Right lung (tissue), 2 donors: ENCODE measurements at regions not wholly inside any gene's neighbourhood (a gene's known extent, or its start where the extent isn't known, plus 50 kb on each side); places are given as distances from the start of the nearest gene placed in this dataset.

Experiments used
- DNase-seq, 2 donors: peaks; one replicate each; pipeline ENCODE4 v3.0.0-alpha.2; 2013

DNA sequence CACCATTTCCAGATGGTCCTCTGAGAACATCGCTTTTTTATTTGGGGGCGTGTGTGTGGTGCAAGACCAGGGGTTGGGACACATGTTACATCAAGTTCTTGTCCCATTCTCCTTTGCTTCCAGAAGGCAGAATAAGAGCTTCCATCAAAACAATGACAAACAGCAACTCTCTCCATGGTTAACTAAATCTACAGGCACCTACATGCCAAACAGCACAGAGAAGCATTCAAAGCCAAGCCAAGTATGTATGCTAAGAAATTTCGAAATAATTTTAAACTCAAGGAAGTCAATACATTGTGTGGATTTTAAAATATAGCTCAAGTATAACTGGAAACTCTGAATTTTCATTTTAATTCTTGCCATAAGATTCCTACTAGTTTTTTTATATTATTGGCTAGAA lies 105.6 kb downstream of the SEC61B start:
- no peak for DNase-seq

GRCh38 chr9:99335280-99335679 lies 113.2 kb downstream of the SEC61B start:
- no peak for DNase-seq

- no peak for DNase-seq
Observed at GRCh38 chr9:99336005-99336404, 113.9 kb downstream of the SEC61B start.

GRCh38 chr9:99336531-99336930 lies 114.4 kb downstream of the SEC61B start:
- DNase-seq, result no peak

GRCh38 chr9:99340281-99340680 lies 118.2 kb downstream of the SEC61B start:
- no peak for DNase-seq

GRCh38 chr9:99341686-99342085 lies 119.6 kb downstream of the SEC61B start:
- DNase-seq, result no peak

DNA sequence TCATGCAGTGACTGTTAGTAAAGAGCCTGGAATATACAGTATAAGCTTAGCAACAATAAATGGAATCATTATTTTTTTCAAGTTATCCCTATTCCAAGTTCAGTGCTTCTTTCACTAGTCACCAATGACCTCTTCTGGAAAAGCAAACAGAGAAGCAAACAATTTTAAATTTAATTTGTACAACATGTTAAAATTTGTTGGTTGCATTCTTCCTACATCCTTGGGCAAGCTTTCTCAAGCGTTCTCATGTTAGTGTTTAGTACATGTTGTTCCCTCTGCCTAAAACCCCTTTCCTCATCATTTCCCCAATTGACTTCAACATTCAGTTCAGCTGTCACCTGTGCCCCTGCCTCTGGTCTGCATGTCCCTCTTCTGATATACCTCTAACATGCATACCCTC lies 123.4 kb downstream of the SEC61B start:
- no peak for DNase-seq

DNA sequence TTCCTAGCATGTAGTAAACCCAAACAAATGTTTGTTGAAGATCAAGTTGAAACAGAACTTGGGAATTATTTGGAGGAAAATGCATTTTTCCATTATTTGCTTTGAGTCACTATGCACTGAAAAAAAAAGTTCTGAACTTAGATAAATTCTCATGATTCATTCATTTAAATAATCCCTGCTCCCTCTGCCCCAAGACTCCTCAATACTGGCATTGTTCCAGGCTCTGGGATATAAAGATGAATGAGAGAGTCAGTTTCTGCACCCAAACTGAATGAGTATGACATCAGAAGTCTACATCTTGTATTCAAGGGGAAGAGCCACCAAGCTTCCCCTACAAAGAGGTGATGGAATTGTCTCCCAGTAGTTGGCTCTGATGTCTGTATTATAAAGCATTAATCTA lies 123.9 kb downstream of the SEC61B start:
- DNase-seq, result no peak

DNA sequence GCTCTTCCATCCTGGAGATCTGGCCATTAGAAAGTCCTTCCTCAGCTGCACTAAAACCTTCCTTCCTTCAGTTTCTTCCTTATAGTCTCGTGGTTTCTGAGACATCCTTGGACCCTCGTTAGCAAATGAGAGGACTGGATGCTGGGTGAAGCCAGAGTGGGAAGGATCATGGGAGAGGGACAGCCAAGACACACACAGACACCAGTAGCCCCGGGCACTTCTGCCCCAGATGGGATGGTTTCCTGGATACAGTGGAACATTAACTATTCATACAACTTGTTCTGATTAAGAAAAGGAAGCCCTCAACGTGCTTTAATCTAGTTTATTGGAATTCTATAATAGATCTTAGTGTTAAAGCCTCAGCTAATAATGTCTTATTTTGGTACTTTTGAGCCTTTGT lies 125.5 kb downstream of the SEC61B start:
- DNase-seq, result no peak

DNA sequence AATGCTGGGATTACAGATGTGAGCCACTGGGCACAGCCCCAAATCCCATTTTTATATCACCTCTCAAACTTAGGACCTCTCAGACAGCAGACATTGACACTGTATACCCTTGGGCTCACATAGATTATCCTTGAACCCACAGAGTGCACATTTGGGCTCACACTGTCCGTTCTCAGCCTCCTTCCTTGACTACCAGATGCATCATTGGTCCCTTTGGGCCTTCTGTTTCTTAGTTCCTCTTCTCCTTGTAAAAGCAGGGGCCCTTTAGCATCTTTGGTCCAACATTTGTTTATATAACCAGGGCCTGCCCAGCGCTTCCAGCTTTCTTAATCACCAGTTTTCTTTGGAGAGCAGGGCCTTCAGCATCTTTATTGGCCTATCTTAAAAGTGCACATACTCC lies 126.2 kb downstream of the SEC61B start:
- DNase-seq, result no peak

DNA sequence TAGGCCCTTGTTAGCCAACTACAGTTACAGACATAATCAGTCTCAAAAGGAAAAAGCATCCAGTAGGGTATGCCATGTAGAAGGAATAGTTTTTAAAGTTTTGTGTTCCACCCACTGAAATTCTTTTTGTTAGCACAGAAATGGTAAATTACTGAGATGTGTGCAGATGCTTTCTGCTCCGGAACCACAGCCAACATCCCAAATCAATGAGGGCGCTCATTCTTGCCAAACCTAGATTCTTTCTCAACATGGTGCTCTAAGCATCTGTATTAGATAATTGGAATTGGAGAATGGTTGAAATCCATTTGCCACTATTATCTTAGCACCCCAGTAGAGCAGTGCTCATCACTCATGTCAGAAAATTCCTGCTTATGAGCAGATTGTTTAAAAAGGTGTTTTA lies 127.8 kb downstream of the SEC61B start:
- no peak for DNase-seq

- no peak for DNase-seq
Observed at GRCh38 chr9:99350461-99350860, 128.4 kb downstream of the SEC61B start.

GRCh38 chr9:99351647-99352046 lies 129.6 kb downstream of the SEC61B start:
- no peak for DNase-seq

- DNase-seq, result peak in 1 of 2 donors; percentile 21
Observed at GRCh38 chr9:99352826-99353225, 130.7 kb downstream of the SEC61B start.

- peak in 1 of 2 donors; percentile 26 for DNase-seq
Observed at GRCh38 chr9:99353408-99353807, 131.3 kb downstream of the SEC61B start.

- no peak for DNase-seq
Observed at GRCh38 chr9:99354104-99354503, 132.0 kb downstream of the SEC61B start.

DNA sequence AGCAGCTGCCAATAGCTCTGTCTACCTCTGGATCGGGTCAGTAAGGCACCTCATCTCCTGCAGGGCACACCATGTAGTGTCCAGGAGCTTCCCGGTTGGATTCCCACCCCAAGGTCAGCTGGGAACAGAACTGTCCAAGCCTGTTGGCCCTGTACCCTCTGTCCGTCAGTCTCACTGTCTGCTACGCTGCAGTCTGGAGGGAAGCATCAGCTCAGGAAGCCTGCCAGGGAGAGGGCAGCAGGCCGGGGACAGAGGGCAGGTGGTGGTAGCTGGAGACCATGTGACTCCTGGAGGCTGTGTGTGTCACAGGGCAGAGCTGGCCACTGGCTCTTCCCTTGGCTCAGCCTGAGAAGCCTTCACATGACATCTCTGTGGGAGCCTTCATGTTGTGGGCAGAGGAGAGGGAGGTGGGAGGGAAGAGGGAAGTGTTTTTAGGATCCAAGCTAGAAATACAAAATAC lies 134.5 kb downstream of the SEC61B start:
- no peak for DNase-seq

DNA sequence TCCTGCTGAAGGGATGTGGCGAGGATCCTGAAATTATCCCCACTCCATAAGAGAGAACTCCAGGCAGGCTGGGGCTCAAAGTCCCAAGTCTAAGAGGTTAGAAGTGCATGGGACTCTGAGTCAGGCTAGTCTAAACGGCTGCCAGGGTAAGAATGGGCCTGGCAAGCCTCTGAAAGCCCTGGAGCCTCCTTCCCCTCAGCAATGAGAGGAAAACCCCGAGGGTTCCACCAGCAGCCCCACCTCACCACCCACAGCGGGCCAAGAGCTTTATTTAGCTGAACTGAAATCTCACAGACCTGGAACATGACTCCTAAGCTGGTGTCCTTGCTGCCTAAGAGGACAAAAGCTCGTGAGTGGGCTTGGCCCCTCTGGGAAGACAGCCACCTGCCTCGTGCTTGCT lies 135.5 kb downstream of the SEC61B start:
- DNase-seq, result no peak

DNA sequence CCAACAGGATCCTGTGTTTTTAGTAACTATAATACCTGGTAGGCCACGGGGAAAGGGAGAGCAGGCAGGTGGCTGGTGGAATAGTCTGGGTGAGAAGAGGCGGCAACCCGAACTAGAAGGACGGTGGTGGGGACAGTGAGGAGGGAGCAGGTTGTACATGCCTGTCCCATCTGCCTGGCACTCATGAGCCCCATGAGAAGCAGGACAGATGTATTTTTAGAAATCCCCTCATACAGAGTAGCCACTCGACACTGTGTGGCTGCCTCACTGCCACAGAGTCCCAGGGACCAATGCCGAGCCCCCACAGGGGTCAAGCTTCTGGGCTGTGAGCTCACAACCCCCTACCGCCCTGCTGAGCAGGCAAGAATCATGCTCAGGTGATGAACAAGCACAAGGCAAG lies 136.6 kb downstream of the SEC61B start:
- no peak for DNase-seq

DNA sequence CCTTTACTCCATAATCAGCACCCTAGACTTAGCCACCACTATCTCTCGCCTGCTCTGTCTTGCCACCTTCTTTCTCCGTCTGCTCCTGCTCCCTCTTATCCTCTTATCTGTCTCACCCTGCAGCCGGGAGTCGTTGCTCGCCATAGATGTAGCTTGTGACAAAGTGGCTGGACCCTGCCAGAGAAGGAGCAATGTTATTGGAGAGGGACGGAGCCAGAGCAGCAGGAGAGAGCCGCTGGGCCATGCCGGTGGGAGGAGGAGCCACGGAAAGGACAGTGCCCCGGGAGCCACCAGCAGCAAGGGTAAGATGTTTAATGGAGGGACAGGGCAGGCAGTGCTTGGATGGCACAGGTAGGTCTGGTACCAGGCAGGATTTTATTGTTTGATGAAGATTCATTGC lies 137.3 kb downstream of the SEC61B start:
- DNase-seq, result no peak

DNA sequence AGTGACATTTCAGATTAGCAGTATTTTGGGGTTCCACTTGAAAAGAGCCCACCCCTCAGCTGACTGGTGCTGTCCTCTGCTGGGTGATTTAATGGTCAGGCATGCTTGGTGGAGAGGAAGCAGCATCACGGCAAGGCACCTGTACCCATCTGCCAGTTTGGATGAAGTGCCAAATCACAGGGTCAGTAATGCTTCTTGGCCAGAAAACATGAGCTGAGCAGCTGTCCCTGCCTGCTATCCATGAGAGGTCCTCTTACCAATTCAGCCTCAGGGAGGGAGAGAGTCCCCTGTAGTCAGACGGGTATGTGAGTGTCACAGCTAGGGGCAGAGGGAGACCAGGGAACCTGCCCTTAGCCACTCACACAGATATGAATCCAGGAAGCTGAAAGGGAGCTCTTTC lies 137.9 kb downstream of the SEC61B start:
- DNase-seq, result no peak

GRCh38 chr9:99361817-99362216 lies 139.7 kb downstream of the SEC61B start:
- DNase-seq, result no peak

DNA sequence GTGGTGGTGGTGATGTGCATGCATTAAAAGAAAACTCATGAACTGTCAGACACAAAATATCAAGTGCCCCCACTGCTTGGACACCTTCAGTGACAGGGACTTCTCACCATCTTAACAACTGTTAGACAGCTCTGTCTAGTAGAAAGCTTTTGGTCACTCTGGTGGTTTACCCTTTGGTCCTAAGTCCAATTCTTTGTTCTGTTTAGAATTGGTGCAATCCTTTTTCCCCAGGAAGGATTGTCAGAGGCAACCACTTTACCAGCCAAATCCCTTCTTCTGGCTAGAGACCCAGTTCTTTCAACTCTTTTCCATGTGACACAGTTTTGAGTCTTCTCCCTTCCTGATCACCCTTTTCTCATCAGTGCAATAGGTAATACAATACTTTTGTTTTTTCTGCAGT lies 140.2 kb downstream of the SEC61B start:
- no peak for DNase-seq

DNA sequence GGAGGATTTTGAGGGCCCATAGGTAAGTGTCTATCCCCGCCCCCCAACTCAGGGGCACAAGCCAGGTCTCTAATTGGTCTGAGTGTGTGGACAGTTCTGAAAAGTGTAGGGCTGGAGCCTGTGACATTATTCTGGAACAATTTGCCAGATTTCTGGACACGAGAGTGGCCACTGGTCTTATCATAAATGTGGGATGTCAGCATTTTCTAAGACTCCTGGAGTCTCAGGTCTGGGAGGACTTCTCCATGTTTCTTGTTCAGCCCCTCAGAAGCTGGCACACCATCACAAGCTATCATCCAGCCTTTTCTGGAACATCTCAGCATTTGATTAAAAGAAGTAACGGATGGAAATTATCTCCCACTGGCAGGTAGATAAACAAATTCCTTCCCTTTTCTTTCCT lies 141.4 kb downstream of the SEC61B start:
- DNase-seq, result no peak
